HT-29 (cell line): ENCODE measurements at regions not wholly inside any gene's neighbourhood (a gene's known extent, or its start where the extent isn't known, plus 50 kb on each side); places are given as distances from the start of the nearest gene placed in this dataset.
"Not testable (repeated sequence)": the region's sequence is repeated elsewhere in the genome, so short reads cannot be mapped to it uniquely, and the experiment has no call there.

Experiments
- DNase-seq: peaks from one replicate; pipeline ENCODE4 v3.0.0-alpha.2; 2015; ENCODE audit warnings: low spot score

- DNase-seq = no peak
Observed at GRCh38 chr11:96778272-96778671, 388.5 kb downstream of the JRKL start.

GRCh38 chr11:96779030-96779429 lies 389.2 kb downstream of the JRKL start:
- no peak for DNase-seq

DNA sequence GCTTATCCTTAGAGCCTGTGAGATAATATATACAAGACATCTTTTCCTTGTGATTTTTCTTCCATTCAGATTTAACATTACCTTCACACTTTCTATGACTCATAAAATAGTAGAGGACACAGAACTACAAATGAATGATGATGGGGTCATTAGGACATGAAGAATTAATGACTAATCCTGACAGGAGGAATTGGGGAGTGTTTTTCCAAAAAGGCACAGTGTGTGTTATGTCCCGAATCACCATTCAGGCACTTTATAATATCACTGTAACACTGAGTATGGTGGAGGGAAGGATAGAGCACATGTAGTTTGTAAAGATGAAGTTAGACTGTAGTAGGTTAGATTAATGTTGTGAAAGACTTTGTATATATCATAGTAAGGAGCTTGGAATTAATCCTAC lies 391.3 kb downstream of the JRKL start:
- DNase-seq = no peak

DNA sequence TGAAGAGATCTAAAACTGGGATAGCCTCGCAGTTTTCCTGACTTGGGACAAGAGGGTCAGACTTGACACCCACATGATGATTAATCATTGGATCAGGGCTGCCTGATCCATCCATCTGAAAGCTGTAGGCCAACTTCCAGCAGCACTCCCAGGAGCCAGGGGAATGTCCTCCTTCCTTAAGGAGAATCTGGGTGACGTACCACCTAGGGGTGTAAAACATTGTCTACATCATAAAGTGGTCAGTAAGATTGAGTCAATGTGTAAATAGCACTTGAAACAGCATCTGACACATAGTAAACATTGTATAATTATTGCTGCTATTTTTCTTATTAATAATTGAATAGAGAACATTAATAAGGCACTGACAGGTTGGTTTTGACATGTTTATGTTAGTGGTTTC lies 392.8 kb downstream of the JRKL start:
- no peak for DNase-seq

GRCh38 chr11:96783311-96783710 lies 393.5 kb downstream of the JRKL start:
- no peak for DNase-seq

DNA sequence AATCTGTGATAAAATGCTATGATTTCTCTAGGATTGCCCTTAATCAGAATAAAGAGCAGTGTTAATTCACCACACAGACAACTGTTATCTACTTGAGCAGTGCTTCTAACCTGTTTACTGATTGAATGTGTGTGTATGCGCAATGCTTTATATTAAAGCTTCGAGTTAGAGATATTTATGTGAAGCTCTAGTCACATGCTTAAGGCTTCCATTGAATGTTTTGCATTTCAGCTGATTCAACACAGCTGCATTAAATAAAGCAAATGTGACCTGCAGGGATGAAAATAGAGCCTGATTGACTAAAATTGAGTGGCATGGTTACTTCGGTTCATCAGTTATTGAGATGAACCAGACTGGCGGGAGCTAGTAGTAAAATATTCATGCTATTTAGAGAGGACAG lies 395.3 kb downstream of the JRKL start:
- DNase-seq = no peak

DNA sequence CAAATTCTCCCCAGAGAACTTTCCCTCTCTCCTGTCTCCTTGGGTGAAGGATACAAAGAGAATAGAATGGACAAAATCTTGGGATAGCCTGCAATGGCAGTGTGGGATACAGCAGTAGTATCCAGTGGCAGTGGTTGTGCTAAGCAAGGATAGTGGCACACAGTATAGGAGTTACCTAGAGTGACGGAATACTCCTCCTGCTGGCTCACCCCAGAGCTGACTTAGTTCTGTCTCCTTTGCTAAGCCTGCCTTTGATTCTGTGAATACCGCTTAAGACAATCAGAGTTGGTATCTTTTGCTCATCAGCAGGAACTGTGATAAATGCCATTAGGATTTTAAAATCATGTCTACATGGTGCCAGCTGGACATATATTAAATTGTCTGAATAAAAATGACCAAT lies 404.3 kb downstream of the JRKL start:
- DNase-seq = peak; percentile 37

DNA sequence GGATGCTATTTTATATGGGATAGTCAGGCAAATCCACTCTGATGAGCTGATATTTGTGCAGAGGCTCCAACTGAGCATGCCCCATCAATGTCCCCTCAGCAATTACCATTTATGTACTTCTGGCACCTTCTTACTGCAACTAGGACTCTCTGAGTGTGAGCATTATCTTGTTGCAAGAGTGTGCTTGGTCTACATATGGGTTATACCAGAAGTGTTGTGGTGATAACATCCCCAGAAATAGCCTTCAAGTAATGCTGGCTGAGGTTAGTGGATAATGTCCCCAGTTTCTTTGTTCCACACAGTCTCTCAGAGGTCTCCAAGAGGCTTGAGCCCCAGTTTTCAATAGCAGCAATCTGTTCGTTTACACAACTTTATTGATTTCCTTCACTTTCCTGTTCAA lies 408.6 kb downstream of the JRKL start:
- DNase-seq = no peak

GRCh38 chr11:96815236-96815635 lies 425.4 kb downstream of the JRKL start:
- DNase-seq = no peak

GRCh38 chr11:96817482-96818399 lies 427.9 kb downstream of the JRKL start:
- DNase-seq = no peak

- peak; percentile 7 for DNase-seq
Observed at GRCh38 chr11:96827164-96827563, 437.4 kb downstream of the JRKL start.

DNA sequence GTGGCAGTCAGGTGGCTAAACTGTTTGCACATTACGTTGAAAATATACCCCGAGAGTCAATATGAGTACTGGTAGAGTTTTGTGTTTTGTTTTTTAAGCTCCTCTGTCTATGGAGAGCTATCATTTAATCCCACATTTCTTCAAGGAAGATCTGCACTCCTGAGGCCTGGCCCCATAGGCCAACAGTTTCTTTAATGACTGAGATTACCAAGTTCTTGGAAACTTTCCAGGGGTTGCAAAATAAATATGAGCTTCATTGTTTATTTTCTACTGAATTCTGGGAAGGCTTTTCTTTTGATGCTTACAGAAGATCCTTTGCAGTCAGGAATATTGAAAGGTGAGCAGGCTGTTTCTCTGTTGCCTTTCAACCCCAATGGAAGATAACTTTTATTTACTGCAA lies 452.0 kb downstream of the JRKL start:
- DNase-seq = peak; percentile 6

DNA sequence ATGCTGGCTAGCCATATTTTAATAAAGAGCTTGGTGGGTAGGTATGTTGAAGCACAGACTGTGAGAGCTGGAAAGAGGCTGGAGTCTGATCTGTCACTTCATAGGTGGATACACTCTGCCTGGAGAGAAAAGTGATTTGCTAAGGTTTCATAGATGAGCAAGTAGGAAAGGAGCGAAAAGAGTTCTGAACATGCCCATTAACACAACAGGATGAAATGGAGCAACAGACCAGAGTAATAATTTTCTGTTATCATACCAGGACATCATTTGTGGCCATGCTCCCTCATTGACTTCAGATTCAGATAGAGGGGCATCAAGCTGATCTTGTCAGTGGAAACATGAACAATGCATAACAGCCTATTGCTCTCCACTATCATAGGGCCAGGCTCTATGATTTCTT lies 452.9 kb downstream of the JRKL start:
- DNase-seq = no peak

DNA sequence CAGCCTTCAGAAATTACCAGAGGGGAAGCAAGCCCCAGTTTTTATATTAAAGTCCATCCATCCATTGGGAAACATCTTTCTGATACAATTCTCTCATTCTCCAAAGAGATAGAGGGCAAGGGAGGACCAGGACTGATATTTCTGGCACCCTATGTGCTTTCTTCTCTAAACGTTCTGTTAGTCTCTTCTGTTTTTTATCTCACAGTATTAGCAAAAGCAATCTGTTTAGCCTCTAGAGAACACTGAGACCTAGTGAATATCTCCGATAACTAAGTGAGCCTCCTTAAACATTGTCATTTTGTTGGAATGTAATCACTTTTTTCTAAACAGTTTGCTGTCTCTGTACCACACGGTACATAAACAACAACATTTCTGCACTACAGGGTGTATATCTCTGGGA lies 464.6 kb downstream of the JRKL start:
- DNase-seq = no peak

DNA sequence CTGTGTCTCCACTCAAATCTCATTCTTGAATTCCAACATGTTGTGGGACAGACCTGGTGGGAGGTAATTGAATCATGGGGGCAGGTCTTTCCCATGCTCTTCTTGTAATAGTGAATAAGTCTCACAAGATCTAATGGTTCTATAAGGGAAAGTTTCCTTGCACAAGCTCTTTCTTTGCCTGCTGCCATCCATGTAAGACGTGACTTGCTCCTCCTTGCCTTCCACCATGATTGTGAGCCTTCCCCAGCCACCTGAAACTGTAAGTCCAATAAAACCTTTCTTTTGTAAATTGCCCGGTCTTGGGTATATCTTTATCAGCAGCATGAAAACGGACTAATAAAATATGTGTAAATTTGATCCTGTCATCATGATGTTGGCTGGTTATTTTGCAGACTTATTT lies 471.9 kb downstream of the JRKL start:
- not testable (repeated sequence) for DNase-seq

DNA sequence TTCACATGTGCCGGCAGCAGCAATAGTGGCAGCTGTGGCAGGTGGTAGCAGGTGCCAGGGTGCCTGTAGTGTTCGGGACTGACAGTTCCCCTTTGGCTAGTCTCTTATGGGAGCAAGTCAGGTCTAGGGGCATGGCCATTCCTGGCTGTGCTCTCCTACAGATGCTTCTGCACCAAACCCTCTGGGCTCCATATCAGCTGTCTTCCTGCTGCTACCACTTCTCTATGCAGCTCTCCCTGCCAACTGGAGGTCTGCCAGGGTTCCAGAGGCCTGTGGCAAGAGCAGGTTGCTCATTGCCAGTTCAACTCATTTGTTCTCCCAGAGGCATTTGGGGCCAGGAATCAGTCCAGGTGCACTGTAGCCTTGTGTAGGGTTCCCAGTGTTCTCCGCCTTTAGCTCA lies 473.7 kb downstream of the JRKL start:
- DNase-seq = no peak

- DNase-seq = no peak
Observed at GRCh38 chr11:96865020-96865419, 475.2 kb downstream of the JRKL start.

- no peak for DNase-seq
Observed at GRCh38 chr11:96869207-96869606, 479.4 kb downstream of the JRKL start.

- no peak for DNase-seq
Observed at GRCh38 chr11:96875712-96876111, 485.9 kb downstream of the JRKL start.

- DNase-seq = no peak
Observed at GRCh38 chr11:96878299-96879051, 488.7 kb downstream of the JRKL start.

- DNase-seq = not testable (repeated sequence)
Observed at GRCh38 chr11:96882622-96883021, 492.8 kb downstream of the JRKL start.

DNA sequence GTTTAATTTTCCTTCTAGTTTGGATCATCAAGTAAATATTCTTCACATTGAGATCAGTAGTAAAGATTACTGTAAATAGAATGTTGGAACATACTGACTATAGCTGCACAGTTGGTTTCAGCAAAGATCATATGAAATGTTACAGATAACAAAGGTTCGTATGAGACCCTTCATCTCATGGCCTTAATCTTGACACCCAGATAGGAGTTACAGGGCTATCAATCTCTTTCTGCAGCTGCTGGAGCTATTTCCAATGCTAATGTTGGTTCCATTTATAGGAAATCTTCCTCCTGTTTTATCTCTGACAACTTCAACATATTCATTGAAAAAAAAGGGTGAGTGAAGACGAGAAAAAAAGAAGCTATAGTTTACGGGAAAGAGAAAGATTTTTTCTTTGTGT lies 495.6 kb downstream of the JRKL start:
- no peak for DNase-seq

GRCh38 chr11:96885912-96886311 lies 496.1 kb downstream of the JRKL start:
- no peak for DNase-seq
